Activated gamma-delta T cell treated with anti-CD3 and anti-CD28 coated beads, Interleukin-2, amount 50 U/mL, for 16 hours (primary cell): ENCODE measurements at regions not wholly inside any gene's neighbourhood (a gene's known extent, or its start where the extent isn't known, plus 50 kb on each side); places are given as distances from the start of the nearest gene placed in this dataset.

Experiments used
- DNase-seq: peaks from one replicate; pipeline ENCODE4 v3.0.0-alpha.2; 2020; ENCODE audit warnings: low read depth

DNA sequence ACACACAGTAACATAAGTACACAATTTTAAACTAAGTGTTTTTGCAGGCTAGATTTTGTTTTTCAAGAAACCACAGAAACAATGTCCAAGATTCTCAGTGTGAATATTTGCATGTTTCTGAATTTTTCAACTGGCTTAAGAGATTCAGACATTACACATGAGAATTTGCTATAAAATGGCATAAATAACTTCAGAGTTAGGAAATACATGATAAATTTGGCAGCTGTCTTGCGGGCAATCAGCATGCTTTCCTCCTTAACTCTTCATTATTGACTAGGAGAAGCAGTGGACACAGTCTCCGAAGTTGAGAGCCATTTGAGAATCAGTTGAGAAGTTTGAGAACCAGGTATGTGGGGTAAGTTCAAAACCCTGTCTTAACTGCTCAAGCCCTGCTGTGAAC is 625.6 kb upstream of the SGO1 start:
- DNase-seq = no peak

DNA sequence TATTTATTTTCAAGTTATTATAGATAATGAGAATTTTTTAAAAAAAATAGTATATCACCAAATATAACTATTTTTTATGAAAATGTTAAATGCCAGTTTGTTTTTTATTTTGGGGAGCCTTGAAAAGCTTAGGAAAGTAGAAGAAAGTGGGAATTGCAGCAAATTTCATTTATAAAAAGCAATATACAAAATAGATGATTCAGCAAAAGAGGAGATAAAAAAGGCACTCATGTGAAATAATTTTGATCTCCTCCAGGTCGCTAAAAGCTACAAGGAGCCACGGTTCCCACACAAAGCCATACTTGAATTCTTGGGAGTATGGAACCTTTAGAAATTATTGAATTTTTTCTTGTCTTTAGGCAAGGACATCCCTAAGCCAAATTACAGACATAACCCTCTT is 625.0 kb upstream of the SGO1 start:
- DNase-seq = no peak

DNA sequence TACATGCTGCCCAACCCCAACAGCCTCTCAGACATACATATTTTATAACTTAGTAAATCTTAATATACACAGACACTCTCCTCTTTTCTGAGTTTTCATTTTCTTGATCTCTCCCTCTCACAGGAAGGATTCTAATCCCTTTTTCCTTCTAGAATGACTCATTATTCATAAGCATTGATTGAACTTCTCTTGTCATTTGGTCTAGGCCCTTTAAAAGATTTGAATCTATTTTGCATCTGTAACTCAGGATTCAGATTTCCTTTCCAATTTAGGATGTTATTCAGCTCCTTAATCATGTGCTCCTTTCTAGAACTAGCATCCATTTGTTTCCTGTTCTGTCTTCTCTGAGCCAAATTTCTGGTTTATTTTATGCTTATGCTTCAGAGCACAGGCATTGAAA is 624.5 kb upstream of the SGO1 start:
- DNase-seq = no peak

DNA sequence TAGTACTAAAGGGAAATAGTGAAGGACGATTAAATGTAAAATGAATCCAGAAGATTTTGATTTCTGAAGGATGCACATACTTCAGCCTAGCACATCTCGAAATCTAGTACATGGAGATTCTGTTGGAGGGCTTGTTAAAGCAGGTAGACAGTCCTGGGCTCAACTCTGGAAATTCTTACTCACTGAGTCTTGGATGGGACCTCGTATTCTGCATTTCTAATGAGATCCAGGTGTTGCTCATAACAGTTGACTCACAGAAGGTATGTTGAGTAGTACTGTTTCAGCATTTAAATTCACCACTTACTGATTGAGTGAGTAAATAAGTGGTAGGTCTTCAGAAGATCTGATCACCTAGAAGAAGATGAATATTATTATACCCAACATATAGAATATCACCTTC is 623.4 kb upstream of the SGO1 start:
- no peak for DNase-seq

DNA sequence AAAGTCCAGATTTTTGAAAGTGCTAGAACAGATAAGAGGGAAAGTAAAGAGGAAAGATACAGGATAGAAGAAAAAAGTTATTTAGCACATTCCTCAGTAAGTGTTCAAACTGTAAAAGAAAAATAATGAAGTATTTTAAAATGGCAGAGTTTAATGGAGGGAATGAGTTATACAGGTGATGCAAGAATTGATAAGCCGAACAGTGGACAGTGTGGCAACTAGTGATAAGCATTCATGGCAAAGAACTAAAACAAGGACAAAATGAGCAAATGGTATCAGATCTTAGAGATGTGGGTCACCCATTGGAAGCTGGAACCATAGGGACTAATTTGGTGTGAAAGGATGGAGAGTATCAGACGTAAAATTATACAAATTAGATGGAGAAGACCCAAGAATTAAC is 622.9 kb upstream of the SGO1 start:
- no peak for DNase-seq

DNA sequence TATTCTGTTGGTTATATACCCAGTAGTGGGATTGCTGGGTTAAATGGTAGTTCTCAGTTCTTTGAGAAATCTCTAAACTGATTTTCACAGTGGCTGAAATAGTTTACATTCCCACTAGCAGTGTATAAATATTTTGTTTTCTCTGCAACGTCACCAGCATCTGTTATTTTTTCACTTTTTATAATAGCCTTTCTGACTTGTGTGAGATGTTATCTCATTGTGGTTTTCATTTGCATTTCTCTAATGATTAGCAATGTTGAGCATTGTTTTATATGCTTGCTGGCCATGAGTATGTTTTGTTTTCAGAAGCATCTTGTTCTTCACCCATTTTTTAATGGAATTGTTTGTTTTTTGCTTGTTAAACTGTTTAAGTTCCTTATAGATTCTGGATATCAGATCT is 612.7 kb upstream of the SGO1 start:
- no peak for DNase-seq

DNA sequence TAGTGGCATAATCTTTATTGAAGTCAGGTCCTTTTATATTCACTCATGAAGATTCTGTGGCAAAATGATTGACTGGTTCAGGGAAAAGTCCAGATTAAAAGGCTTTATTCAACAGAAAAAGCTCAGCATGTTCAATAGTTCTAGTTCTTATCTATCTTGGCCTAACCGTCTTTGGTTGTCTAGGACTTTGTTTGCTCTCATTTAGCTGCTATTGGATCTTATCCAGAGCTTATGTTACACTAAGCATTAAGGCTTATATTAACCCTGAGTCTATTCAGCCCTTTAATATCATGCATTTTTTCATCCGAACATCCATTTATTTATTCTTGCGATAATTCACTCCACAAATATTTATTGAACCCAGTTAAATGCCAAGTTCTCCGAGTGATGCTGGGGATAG is 601.0 kb upstream of the SGO1 start:
- no peak for DNase-seq

DNA sequence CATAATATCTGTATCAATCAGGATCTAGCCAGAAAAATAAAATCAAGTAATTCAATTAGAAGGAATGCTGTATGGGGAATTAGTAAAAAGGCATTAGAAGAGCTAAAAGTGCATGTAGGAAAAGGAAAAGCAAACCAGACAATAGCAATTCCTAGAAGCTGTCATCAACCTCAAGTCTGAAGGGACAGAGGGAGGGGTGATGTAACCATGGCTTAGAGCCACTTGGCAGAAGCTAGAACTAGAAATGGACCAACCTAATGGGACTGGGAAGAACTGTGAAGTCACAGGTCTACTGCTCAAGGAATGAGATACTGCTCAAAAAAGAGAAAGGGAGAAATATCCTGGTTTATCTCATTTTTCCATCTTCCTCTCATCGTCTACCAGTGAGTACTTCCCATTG is 590.7 kb upstream of the SGO1 start:
- DNase-seq = no peak

DNA sequence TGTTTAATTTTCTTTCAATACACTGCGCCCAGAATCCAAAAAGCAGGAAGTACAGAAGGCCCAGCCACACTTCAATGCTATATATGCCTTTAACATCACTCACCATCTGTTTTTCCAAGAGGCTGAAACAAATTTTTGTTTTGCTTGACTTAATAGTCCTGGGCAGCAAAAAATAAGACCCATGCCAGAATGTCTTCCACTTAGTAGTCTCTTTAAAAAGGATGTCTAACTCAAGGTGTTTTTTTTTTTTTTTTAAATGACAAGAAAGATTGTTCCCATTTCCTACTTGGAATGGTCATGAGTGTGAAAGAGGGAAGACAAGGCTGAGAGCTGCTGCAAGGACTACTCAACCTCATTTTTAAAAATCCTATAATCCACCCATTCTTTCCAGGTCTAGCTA is 590.3 kb upstream of the SGO1 start:
- DNase-seq = no peak

DNA sequence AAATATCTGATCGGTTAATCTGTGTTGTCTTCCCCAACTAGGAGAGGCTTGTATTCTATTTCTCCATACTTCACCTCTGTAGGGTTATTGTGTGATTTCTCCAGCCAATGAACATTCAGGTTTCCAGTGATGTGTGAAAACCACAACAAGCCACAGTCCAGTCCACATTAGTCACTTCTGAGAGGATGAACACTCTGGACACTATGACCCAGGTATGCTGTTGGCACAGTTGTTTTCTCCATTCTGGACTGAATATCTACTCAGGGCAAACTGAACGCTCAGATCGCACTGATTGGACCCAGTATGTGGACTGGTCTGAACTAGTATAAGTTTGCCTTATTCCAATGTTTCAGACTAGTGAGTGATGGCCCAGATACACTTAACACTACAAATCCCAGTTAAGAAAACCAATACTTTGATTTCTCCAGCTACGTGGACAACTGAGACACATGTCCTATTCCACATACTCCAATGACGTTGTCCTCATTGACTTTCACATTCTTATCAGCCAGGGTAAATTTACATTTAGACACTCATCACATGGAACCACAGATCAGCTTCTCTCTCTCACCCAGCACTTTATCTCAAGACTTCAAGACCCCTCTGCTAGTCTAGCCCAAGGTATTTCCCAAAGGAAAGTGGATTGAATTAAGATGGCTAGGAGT is 587.4 kb upstream of the SGO1 start:
- no peak for DNase-seq

DNA sequence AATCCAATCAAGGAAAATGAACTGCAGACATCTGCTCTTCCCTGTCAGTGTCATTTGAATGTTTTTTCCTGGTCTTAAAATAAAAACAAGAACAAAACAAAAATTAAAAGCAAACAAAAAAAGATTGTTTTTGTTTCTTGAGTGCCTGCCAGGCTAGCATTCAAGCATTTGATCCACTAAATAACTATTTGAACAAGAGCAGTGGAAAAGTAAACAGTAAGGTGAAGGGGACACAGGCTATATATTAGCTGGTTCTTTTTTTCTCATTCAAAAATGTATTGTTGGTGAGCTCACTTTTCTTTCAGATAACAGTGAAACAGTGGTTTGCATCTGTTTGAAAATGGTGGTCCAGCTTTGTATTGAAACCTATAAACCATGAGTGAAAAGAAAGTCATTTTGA is 586.9 kb upstream of the SGO1 start:
- DNase-seq = no peak

DNA sequence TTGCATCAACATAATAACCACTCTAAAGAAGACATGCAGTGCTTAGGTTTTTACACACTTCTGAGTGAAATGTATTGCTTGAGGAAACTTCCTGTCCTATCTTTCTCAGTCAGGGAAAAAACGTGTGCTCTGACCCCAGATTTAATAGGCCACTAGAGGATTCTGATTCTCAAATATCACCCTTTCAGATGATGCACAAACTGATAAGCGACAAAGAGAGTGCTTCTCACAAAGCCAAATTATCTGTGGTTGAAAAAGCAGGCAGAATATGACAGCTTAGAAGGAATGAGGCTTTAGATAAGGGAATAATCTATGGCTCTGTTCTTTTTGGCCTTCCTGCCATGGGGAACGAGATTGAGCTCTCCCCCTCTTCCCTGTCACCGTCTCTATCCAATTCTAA is 583.4 kb upstream of the SGO1 start:
- DNase-seq = no peak

DNA sequence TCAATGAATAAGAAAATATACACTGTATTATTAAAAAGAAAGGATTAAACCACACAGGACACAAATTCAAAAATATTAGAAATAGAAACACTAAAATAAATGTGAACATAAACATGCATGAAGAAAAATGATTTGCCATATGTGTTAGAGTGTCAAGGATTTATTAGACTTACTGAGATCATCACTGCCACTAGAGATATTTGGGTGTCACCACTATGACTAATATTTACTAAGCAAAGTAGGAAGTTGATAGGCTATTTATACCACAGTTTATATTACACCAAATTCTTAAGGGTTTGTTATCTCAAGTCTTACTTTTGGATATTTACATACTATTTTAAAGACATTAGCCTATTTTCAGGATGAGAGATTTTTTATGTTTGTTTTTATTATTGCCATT is 575.0 kb upstream of the SGO1 start:
- no peak for DNase-seq

DNA sequence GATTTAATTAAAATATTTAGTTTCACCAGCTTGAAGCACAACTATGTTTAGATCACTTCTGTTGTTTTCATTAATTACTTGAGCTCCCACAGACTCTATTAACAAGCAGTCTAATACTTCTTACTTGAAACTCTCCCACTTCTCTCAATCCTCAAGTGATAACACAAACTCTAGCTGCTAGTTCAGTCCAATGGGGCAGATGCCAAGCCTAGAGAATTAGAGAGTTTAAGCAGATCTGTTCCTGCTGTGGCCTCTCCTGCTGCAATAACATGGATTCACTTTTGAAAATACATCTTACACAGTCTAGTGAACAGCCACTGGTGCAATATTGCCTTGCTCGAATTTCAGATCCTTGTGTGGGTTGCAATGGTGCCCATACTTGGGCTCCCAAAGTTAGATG is 566.4 kb upstream of the SGO1 start:
- DNase-seq = no peak

DNA sequence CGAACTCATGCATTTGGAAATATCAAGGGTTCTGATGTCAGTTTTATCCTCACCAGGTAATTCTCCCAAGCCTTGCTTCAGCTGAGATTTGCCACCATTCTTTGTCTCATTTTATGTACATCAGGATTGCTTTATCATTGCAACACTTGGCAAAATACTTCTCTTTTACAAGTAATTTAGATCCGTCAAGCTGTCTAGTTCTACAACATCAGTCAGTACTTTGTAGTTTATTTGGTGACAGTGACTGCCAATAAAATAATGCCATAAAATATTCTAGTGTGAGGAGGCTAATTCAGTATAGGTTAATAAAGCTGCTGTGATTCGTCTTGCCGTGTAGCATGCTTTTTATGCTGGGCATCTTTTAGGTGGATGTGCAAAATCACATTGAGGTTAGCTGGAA is 565.3 kb upstream of the SGO1 start:
- no peak for DNase-seq

DNA sequence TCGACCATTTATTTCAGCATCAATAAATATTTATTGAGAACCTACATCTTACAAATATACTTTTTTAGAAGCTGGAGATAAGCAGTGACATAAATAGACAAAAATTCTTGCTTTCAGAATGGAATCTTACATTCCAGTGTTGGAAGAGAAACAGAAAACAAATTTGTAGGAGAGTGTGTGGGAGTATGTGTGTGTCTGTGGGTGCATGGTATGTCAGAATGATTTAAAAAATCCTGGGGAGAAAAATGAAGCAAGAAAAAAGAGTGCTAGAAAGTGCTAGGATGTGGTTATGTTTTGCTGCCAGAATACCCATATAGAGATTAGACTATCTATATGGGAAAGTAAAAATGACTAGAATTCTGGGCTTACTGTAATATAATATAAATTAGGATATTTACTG is 561.7 kb upstream of the SGO1 start:
- DNase-seq = no peak

DNA sequence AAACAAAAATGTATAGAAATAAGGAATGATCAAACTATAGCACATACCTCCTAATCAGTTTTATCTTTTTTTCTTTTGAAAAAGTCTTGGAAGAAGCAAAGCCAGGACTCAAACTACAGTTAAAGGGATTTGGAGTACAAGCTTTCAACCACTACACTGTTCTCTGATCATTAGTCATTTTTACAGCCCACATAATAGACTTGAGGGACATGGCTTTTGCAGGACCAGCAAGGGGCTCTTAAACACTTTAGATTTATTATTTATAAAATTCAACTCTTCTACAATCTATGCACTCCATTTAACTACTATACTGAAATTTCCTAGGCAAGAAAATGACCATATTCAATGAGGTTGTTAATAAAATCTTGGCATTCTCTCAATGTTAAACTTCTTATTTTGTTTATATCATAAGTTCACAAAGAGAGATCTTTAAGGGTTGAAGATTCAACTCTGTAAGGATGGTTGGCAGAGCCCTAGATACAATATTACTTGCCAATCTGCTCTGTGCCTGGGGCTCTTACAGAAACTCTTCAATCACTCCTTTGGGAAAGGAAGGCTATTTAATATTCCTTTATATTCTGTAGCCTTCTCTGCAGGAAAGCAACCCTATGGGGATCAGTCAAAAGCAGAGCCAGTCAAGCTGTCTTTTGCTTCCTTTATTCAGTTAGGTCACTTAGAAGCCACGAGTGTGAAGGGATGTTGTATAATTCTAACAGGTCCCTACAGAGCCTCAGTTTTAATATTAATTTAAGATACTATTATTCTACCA is 557.7 kb upstream of the SGO1 start:
- DNase-seq = no peak

DNA sequence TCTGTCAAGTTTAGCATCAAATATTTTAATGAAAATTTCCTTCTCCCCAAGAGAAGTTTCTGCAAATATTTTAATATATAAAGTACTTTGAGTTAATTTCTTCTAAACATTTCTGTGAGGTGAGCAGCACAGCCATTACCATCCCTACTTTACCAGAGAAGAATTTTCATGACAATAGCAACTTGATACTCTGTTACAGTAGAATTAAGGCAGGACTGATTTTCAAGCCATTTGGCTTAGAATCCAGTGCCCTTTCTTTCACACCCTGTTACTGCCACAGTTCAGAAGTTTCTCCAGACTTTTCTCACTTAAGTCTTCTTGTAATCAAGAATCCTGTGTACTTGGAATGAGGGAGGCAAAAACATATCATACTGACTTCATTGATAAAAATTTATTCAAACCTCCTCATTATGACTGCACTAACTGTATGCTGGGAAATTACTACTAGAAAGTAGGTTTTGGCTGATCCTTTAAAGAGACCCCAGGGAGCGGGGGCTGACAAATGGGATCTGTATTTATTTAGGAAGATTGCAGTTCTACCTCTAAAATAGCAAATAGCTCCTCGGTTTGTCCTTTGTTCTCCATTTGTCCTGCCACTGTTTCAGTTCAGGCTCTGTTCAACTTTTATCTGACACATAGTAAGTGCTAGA is 557.0 kb upstream of the SGO1 start:
- no peak for DNase-seq

DNA sequence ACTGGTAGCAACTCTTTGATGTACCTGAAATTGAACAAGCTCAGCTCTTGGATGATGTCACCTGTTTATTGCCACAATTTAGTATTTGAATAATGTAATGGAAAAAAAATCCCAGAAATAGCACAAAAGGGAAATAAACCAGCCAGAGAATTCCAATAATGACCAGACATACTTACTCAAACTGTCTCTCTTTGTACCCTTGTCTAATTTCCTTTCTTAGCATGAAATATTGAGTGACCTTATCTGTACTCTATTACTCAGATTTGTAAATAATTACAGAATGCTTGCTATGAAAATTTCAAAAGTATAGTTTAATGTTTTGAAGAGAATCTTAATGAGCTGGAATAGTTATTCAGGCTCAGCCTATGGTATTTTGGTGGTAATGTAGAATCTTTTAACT is 555.4 kb upstream of the SGO1 start:
- no peak for DNase-seq

DNA sequence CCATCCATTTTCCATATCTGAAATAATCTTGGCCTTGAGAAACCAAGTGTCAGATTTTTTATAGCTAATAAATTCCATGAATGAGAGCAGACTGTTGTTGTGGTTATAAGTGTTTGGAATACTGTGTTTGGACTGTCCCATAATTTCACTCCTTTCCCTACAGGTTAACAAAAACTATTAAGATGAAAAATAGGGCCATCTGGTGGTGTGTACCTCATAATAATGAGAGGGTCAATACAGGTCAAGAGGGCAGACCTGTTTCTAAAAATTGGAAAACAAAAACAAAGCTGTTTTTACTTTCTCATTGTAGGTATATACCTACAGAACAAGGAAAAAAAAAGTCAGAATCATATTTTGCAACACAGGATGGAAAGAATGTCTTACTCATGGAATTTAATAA is 553.8 kb upstream of the SGO1 start:
- DNase-seq = no peak

DNA sequence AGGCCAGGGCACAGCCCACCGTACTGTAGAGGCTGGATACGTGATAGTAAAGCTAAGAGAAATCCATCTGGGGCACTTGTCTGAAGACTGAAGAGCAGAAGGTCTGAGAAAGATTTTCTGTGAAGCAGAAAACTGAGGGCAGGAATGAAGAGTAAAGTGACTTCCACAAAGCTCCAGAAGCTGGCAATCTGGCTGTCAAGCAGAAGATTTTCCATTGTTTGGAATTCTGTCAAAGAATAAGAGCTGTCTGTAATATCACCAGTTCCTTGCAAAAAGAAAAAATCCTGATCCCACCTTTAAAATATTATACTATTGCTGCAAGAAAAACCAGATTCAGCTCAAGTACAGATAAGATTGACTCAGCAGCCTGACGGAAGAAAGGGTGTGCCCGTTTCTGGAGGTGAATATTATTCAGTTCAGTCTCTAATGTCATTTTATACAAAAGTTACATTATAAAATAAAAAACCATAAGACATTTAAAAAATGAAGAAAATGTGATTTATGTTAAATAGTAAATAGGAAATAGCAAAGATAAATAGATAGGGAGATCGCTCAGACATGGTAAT is 550.4 kb upstream of the SGO1 start:
- DNase-seq = no peak

DNA sequence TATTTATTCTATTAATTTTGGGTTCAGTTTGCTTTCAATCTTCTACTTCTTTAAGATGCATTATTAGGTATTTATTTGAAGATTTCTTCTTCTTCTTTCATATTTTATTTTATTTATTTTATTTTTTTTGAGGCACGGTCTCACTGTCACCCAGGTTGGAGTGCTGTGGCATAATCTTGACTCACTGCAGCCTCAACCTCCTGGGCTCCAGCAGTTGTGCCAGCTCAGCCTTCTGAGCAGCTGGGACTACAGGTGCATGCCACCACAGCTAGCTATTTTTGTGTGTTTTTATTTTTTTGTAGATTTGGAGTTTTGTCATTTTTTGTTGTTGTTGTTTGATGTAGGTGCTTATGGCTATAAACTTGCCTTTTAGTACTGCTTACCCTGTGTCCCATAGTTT is 543.2 kb upstream of the SGO1 start:
- DNase-seq = no peak

DNA sequence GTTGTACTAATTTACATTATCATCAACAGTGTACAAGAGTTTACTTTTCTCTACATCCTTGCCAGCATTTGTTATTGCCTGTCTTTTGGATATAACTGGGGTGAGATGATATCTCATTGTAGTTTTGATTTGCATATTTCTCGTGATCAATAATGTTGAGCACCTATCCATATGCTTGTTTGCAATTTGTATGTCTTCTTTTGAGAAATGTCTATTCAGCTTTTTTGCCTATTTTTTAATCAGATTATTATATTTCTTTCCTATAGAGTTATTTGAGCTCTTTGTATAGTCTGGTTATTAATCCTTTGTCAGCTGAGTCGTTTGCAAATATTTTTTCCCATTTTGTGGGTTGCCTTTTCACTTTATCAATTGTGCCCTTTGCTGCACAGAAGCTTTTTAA is 540.8 kb upstream of the SGO1 start:
- DNase-seq = no peak
